ENCODE measurements at regions not wholly inside any gene's neighbourhood (a gene's known extent, or its start where the extent isn't known, plus 50 kb on each side); places are given as distances from the start of the nearest gene placed in this dataset.
"Not testable (repeated sequence)": the region's sequence is repeated elsewhere in the genome, so short reads cannot be mapped to it uniquely, and the experiment has no call there.

DNA sequence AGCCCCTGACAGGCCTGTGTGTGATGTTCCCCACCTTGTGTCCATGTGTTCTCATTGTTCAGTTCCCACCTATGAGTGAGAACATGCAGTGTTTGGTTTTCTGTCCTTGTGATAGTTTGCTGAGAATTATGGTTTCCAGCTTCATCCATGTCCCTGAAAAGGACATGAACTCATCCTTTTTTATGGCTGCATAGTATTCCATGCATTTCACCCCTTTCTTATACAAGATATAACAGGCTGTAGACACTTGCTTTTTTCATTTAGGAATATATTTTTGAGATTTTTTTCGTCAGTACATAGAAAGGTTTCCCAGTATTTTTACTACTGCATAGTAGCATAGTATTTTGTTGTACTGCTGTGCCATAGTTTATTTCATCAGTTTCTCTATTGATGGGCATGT is 301.2 kb upstream of the RGS6 start:
- DNase-seq (ENCODE audit: low read depth in 2 of 2): not testable (repeated sequence)

DNA sequence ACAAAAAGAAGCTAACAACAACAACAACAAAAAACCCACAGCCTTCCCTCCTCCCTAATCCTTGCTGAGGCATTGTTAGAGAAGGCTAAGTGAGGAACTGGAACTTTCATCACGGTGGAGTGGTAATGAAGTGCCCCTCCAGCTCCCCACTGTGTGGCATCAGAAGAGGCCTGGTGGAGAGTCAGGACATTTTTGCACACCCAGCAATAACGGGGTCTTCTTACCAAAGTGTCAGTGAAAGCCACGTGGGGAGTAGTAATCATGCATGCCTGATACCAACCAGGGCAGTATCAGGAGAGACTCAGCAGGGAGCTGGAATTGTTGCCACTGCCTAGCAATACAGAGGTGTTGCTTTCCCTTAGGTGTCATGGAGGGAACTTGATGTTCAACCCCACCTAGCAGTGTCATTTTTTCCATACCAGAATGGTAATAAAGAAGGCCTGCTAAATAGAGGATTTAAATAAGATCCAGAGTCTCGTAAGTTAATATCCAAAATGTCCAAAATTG is 299.7 kb upstream of the RGS6 start:
- DNase-seq (ENCODE audit: low read depth in 2 of 2): no peak

DNA sequence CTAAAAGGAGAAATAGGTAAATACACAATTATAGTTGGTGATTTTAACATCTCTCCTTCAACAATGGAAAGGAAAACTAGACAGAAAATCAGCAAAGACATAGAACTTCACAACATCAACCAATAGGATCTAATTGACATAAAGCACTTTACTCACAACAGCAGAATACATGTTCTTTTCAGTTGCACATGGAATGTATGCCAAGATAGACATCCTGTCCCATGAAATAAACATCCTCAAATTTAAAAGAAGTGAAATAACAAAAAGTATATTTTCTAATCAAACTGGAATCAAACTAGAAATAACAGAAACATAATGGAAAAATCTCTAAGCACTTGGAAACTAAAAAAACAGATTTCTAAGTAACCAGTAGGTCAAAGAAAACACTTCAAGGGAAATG is 296.2 kb upstream of the RGS6 start:
- no peak for DNase-seq (ENCODE audit: low read depth in 2 of 2)

DNA sequence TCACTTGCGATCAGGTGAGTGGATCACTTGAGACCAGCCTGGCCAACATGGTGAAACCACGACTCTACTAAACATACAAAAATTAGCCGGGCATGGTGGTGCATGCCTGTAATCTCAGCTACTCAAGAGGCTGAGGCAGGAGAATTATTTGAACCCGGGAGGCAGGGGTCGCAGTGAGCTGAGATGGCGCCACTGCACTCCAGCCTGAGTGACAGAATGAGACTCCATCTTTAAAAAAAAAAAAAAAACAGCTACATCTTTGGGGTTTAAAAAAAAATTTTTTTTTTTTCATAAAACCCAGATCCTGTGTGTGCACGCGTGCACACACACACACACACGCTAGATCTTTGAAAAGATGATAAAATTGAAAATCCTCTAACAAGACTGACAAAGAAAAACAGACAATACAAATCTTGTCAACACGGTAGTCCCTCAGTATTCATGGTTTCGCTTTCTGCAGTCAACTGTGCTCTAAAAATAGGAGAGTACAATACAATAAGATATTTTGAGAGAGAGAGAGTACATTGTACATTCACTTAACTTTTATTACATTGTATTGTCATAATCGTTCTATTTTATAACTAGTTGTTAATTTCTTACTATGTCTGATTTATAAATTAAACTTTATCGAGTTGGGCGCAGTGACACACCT is 295.3 kb upstream of the RGS6 start:
- no peak for DNase-seq (ENCODE audit: low read depth in 2 of 2)

DNA sequence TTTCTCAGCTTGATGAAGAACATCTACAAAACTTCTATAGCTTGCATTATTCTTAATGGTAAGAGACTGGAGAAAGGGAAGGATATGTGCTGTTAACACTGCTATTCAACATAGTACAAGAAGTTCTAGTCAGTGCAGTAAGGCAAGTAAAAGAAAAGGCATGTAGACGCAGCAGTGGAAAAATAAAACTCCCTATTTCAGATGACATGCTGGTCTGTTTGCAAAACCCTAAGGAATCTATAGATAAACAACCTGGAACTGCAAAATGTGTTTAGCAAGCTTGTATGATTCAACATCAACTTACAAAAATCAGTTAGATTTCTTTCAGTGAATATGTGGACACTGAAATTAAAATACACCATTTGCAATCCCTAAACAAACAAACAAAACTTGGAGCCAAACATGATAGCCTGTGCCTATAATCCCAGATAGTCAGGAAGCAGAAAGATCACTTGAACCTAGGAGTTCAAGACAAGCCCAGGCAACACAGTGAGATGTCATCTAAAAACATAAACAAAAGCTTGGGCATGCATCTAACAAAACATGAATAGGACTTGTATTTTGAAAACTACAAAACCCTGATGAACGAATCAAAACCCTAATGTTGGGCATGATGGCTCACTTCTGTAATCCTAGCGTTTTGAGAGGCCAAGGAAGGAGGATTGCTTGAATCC is 293.6 kb upstream of the RGS6 start:
- no peak for DNase-seq (ENCODE audit: low read depth in 2 of 2)

DNA sequence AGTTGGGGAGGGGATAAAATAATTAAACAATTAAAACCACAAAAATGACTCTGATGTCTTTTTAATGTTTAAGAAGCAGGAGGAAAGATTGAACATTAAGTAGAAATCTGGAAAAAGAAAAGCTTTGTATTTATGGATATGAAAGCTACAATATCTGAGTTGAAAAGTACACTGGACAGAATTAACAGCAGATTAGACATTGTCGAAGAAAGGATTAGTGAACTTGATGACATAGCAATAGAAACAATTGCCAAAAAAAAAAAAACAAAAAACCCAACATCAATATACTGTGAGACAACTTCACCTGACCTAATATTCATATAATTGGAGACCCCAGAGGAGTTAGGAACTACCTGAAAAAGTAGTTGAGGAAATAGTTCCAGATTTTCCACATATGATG is 289.5 kb upstream of the RGS6 start:
- DNase-seq (ENCODE audit: low read depth in 2 of 2): no peak

DNA sequence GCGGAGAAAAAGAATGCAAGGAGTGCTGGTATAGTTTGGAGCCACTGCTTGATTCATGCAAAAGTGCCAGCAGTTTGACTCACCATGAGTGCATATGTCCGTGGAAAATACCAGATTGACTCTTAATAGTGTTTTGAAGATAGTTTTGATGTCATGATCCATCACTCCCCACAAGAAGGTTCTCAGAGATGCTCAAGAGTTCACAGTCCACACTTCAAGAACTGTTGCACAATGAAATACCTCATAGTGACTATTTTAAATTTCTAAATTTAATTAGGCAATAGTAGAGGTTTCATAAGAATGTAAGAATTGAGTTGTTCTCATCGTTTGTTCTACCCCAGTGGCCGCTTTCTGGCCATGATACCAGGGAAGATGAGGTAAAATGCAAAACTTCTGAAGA is 286.6 kb upstream of the RGS6 start:
- no peak for DNase-seq (ENCODE audit: low read depth in 2 of 2)

DNA sequence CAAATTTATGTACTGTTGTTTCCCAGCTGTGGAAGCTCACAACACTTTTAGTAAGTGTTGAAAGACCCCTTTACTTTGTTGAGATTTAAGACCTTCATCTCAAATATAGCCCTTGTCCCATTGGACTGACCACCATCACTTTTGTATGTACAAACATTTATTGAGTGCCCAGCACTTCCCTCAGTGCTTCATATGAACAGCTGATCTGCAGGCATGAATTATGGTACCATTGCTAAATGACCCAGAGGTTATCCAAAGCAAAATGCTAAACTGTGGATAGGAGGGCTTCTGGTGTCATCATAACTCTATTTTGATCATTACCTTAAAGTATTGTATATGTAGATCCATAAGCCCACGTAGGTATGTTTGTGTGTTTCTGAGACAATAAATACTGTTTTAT is 285.7 kb upstream of the RGS6 start:
- no peak for DNase-seq (ENCODE audit: low read depth in 2 of 2)

DNA sequence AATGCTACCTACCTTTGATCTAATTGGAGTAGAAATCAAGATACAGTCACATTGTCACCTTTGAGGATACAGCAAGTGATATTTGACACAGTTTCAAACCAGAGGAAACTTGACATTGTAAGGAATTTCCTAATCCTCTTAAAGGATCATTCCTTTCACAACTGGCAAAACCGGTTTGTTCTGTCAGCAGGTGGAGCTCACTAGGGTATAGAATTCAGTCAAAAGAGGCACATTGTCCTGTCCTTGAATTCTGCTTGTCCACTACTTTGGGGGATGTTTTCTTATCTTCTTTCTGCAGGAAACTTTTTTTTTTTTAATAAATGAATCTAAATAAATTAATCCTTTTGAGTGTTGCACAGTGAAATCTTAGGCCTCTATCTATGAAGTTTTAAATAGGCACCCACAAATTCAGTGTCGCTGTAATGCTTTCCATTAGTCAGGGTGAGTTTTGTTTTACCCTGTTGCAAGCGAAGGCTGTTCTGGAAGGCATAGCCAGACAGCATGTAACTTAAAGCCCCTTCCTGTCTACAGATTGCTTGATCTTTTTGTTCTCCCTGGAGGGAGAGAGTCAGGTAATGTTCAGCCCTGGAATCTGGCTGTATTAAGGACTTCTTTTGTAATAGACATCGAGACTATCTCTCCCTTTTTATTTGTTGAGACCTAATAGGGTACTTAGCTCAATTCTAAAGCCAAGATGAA is 285.0 kb upstream of the RGS6 start:
- DNase-seq (ENCODE audit: low read depth in 2 of 2): no peak

DNA sequence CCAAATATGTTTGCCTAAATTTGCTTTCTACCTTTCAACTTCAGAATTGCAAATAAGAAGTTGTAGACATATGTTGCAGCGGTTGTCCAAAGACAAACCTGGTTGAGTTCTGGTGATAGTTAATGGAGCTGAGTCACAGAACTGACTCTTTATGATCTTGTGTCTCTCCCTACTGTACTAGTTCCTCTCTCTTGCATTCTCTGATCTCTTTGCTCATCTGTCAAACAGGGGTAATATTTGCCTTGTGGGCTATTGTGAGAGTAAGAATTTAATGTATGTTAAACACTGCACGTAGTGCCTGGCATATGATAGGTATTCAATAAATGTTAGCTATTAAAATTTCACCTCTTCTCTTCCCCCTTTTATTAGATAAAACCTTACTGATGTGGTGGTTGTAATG is 283.5 kb upstream of the RGS6 start:
- no peak for DNase-seq (ENCODE audit: low read depth in 2 of 2)

DNA sequence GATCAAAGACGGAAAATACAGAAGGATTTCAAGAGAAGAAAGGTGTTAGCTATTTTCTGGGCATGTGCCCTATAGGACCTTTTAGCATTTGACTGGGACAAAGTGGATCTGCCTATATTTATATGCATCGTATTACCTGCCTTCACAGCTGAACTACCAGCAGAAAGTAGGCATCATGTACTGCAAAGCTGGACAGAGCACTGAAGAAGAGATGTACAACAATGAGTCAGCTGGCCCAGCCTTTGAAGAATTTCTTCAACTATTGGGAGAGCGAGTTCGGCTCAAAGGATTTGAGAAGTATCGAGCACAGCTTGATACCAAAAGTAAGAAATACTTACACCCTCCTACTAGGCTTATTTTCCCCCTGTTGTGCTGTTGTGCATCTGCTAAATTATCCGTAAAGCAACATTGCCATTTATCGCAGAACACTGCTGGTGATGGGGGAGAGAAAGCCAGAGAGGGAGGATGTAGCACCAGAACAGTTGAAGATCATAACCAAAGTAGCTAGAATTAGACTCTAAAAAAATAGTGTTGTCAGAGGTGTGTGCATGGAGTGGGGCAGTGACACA is 282.0 kb upstream of the RGS6 start:
- DNase-seq (ENCODE audit: low read depth in 2 of 2): no peak

DNA sequence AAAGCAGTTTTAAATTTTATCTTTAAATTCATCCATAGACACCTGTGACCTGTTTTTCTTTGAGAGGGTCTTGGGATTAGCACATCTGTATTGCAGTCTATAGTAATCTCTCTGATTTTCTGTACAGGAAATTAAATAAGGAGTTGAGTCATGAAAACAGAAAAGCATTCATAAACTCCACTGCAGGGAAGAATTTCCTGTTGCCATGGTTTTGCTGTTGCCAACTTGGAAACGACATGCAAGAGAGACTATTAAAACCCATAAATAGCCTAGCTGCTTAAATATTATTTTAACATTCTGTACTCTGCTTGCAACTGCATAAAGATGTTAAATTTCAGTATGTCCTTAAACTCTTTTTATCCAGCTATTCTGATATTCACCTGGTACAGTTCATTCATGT is 281.0 kb upstream of the RGS6 start:
- no peak for DNase-seq (ENCODE audit: low read depth in 2 of 2)

DNA sequence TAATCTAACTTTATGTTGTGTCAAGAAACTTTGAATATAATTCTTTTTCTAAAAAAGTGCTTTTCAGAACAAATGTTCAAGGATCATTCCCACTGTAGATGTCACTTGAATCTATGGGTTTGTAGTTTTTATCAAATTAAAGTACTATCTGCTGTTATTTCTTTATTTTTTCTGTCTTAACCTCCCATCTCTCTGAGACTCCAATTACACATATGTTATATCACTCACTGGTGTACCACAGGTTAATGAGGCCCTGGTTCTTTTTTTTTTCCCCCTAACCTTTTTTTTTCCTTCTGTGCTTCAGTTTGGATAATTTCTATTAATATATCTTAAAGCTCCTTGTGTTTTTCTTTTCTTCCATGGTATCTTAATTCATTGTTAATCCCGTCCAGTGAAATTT is 279.9 kb upstream of the RGS6 start:
- DNase-seq (ENCODE audit: low read depth in 2 of 2): no peak

DNA sequence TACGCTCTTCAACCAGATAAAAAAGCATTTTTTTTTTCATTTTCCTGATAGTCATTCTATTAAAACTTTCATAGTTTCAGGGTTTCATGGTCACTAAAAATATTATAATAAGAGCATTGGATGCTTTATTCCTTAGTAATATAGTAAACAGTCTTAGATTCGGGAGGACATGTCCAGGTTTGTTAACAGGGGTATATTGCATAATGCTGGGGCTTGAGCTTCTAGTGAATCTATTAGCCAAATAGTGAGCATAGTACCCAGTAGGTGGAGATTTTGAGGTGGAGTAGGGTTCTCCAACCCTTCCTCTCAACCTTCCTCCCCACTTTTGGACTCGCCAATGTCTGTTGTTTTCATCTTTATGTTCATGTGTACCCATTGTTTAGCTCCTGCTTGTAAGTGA is 277.4 kb upstream of the RGS6 start:
- DNase-seq (ENCODE audit: low read depth in 2 of 2): no peak

DNA sequence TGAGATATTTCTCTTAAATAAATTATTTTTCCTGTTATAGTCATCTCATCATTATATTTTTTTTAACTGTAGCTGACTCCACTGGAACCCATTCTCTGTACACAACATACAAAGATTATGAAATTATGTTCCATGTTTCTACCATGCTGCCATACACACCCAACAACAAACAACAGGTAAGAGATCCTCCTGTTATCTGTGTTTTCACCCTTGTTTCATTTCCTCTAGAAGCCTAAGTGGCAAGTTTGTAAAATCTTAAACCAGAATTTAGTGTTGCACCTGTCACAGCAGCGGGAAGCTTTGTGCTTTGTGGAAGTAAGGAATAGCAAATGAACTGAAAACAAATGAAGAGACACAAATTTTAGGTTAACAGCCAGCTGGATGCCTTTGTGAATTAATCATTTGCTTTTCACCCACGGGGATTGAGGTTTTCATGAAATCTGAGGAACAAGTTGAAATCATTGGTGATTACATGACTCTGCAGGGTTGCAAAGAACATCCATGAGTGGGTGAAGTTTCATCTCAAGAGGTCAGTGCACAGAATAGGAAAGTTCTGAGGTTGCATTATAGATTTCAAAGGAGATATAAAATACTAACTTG is 273.9 kb upstream of the RGS6 start:
- DNase-seq (ENCODE audit: low read depth in 2 of 2): no peak

DNA sequence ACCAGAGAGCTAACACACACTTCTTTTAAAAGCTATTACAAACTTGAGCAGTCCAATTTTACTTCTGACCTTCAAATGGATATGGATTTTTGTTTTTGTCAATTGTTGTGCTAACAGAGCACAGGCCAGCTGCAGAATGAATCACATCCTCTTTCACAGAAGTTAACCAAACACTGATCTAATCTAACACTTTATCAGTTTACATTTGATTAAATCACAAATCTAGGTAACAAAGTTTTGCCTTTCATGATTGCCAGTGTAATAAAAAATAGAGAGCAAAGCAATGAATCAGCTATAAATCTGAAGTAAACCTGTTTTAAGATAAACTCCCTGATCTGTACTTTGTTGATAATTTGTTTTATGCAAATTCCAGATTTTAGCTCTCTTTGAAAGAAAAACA is 273.1 kb upstream of the RGS6 start:
- DNase-seq (ENCODE audit: low read depth in 2 of 2): no peak

DNA sequence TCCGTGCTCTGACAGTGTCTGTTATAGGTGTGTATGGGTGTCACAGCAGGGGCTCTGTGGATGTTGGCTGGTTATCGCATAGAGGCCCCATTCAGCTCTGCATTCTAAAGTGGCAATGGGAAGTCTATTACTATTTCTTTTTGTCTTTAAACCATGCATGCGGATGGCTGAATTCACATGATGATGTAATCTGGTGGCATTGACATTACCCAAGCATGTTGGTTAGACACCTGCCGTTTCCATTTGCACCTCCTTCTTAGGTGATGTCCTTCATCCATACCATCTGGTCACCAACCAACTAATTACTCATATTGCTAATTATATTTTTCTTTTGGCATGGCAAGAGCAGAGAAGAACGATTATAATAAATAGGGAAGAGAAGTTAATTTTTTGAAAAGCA is 270.8 kb upstream of the RGS6 start:
- no peak for DNase-seq (ENCODE audit: low read depth in 2 of 2)

DNA sequence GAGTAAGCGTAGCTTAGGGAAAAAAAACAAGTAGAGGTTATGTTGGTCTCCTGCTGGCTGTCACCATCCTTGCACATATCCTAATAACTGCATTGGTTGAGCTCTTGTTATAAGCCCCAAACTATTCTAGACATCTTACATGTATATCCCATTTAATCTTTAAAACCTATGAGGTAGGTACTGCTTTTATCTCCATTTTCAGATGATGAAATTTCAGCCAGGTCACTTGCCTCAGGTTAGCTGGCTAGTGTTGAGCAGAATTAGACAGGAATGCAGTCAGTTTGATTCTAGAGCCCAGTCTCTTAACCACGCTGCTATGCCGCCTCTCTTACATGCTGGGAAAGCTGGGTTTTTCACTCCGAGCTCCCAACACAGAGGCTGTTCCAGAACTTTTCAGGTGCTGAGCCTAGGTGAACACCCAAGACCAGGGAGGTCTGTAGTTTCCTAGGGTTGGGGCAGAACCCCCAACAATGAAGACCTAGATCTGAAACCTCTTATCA is 269.9 kb upstream of the RGS6 start:
- DNase-seq (ENCODE audit: low read depth in 2 of 2): no peak

DNA sequence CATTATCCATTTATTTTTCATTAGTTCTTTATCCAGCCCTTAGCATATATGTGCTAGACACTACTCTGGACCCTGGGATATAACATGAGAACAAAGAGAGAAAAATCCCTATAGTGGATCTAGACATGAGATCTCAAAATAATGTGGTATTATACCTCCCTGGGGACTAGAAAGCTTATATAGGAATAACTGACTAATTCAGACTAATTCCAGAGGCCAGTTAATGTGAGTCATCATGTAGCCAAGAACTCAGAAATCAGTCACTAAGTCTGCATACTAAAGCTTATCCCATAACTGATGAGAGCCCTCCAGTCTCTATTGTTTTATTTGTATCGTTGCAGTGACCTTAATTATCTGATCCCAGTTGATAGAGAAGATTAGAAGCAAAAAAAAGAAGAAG is 267.1 kb upstream of the RGS6 start:
- no peak for DNase-seq (ENCODE audit: low read depth in 2 of 2)

DNA sequence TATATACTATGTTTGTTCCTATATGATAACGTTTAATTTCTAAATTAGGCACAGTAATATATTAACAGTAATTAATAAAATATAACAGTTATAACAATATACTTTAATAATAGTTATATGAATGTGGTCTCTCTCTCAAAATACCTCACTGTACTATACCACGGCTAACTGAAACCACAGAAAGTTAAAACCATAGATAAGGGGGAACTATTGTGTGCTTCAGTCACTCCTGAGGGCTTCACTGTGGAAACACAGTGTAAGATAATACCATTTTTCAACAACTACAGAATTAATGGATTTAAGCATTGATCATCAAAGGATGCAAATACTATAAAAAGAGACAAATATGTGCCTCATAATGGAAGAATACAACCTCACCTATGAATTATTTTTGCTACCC is 266.4 kb upstream of the RGS6 start:
- DNase-seq (ENCODE audit: low read depth in 2 of 2): no peak

DNA sequence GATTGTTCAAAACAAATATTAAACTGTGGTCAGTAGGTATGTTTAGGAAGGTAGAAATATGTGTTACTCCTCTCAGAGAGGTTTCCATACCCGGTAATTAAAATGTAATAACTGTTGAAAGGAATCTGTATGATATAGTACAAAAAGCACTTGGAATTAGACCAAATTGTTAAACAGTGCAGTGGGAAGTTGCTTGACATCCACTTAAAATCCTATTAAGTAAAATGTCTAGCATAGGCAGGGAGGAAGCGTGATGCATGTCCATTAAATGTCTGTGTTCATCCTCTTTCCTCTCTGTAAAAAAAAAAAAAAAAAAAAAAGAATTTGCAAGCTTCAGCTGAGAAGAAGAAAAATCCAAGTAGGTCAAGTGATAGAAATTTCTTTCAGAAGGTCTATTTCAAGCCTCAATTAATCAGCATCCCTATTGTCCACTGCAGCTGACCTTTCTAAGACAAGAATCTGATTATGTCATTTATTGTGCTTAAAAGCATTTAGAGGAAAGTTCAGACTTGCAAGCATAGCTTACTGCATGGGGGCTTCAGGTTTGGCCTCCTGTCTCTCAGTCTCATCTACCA is 265.6 kb upstream of the RGS6 start:
- no peak for DNase-seq (ENCODE audit: low read depth in 2 of 2)

Data from stimulated activated CD8-positive, alpha-beta memory T cell treated with anti-CD3 and anti-CD28 coated beads, Interleukin-7, amount 100 ng/mL, for 4 hours (primary cell).